ENCODE measurements at regions not wholly inside any gene's neighbourhood (a gene's known extent, or its start where the extent isn't known, plus 50 kb on each side); places are given as distances from the start of the nearest gene placed in this dataset.
"Not testable (repeated sequence)": the region's sequence is repeated elsewhere in the genome, so short reads cannot be mapped to it uniquely, and the experiment has no call there.

DNA sequence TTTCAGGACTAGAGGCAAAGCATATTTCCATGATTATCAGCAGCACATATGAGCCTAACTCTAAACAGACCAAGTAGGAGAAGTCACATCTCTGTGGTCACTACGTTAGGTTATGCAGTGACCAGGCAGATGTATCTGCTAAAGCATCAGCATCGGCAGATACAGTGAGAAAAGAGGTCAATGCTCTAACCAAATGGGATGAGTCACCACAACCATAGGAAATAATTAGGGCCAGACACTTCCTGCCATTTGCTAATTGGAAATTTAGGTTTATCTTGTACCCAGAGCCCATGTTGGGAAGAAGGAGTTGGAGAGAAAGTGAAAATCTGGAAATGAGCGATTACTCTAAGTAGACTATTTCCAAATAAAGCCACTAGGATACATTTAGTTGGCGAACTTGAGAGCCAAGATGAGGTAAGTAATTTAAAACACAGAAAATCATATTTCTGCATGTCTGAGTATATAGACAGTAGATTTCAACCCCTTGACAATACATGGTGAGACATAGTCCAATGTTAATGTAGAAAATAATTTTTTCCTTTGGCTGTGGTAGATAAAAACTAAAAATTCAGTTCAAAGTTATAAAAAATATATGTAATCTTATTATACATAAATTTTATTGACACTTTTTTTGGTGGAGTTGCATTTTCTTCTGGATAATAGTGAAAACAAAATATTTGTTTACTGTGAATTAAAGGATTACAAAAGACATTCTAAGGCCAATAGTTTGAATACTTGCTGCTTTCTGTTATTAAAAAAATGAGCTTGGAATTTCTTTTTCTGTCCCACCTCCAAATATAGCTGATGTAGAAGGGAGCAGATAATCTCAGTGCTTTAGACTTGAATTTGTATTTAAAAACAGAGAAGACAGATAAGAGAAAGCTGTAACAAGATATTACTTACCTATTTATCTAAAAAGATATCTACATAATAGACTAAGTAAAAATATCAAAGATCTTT is 104.4 kb upstream of the CSNK1A1L start:
- DNase-seq, result no peak

GRCh38 chr13:37207691-37208451 is 102.4 kb upstream of the CSNK1A1L start:
- DNase-seq, result no peak

GRCh38 chr13:37202264-37202663 is 96.8 kb upstream of the CSNK1A1L start:
- DNase-seq, result no peak

- no peak for DNase-seq
Observed at GRCh38 chr13:37201081-37201480, 95.6 kb upstream of the CSNK1A1L start.

DNA sequence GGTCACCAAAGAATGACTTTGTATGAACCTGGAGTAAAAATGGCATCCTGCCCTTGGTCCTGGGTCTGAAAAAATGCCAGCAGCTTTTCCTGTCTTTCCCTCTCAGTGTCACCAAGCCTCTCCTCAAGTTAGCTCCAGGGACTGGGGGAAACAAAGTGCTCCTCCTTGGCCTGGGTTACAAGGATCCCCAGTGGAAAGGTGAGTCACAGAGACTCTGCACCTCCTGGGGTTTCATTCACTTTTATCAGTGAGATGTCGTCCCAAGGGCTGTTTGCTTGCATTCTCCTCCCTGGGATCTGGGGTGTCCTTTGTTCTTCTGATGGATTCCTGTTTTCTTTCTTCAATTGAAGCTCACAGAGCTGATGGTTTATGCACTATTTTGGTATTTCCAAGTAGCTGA is 93.2 kb upstream of the CSNK1A1L start:
- DNase-seq, result no peak

DNA sequence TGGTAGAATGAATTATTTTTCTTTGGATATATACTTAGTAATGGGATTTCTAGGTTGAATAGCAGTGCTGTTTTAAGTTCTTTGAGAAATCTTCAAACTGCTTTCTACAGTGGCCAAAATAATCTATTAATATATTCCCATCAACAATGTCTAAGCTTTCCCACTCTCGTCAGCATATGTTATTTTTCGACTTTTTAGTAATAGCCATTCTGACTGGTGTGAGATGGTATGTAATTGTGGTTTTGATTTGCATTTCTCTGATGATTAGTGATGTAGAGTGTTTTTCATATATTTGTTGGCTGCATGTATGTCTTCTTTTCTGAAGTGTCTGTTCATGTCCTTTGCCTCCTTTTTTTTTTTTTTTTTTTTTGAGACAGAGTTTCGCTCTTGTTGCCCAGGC is 90.2 kb upstream of the CSNK1A1L start:
- DNase-seq, result no peak

GRCh38 chr13:37194428-37194861 is 89.0 kb upstream of the CSNK1A1L start:
- peak; percentile 42 for DNase-seq

DNA sequence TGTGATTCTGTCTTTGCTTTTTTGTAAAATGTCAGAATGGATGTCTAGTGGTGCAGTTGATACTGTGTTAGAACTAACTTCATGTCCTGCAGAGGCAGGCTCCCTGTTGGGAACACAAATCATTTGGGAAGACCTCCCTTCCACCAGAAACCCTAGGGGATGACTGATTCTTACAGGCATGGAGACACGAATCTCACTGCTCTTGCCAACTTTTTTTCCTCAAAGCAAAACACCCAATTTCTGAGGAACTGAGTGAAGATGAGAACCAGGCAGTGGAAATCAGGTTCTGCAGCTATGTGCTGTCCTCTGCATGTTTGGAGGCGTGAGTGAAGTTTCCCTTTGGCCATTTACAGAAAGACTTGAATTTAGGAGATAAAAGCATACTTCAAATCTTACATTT is 87.5 kb upstream of the CSNK1A1L start:
- DNase-seq, result no peak

GRCh38 chr13:37187621-37188020 is 82.2 kb upstream of the CSNK1A1L start:
- DNase-seq, result no peak

DNA sequence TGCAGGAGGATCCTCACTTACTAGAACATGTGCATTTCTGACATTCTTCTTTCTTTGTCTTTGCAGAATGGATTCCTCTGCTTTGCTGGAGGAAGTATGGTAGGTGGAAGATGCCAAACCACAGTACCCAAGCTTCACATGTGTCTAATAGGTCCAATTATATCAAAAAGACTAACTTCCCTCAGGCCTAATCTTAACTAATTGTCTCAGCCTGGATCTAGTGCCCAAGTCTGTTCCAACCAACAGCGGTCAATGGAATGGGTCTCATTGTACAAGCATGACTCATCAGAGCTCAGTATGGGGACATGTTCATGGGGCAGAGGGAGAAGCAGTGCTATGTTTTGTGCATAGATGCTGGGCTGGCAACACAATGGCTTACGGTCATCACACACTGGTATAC is 81.6 kb upstream of the CSNK1A1L start:
- no peak for DNase-seq

- no peak for DNase-seq
Observed at GRCh38 chr13:37181620-37182019, 76.2 kb upstream of the CSNK1A1L start.

- DNase-seq, result no peak
Observed at GRCh38 chr13:37179645-37180044, 74.2 kb upstream of the CSNK1A1L start.

DNA sequence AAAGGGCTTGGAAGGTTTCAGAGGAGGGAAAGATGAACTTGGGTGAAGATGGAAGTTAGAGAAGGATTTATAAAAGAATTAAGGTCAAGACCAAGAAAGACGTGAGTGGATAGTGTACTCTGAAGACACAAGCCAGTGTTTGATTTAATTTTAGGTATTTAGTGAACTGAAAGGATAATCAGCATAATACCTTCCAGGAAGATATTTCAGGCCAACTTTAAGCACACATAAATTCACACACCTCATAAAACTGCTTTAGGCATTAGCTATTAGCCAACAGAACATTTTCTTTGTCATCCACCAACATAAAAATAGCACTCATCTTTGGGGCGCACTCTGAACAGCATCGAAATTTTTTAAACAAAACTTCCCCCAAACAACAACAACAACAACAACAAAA is 71.7 kb upstream of the CSNK1A1L start:
- no peak for DNase-seq

GRCh38 chr13:37175996-37176395 is 70.5 kb upstream of the CSNK1A1L start:
- no peak for DNase-seq

- DNase-seq, result no peak
Observed at GRCh38 chr13:37173214-37173613, 67.8 kb upstream of the CSNK1A1L start.

- not testable (repeated sequence) for DNase-seq
Observed at GRCh38 chr13:37172226-37172625, 66.8 kb upstream of the CSNK1A1L start.

GRCh38 chr13:37168926-37169325 is 63.5 kb upstream of the CSNK1A1L start:
- DNase-seq, result no peak

- DNase-seq, result no peak
Observed at GRCh38 chr13:37168151-37168550, 62.7 kb upstream of the CSNK1A1L start.

- DNase-seq, result no peak
Observed at GRCh38 chr13:37164635-37165034, 59.2 kb upstream of the CSNK1A1L start.

- DNase-seq, result no peak
Observed at GRCh38 chr13:37163641-37164265, 58.3 kb upstream of the CSNK1A1L start.

GRCh38 chr13:37158481-37158880 is 53.0 kb upstream of the CSNK1A1L start:
- DNase-seq, result no peak

DNA sequence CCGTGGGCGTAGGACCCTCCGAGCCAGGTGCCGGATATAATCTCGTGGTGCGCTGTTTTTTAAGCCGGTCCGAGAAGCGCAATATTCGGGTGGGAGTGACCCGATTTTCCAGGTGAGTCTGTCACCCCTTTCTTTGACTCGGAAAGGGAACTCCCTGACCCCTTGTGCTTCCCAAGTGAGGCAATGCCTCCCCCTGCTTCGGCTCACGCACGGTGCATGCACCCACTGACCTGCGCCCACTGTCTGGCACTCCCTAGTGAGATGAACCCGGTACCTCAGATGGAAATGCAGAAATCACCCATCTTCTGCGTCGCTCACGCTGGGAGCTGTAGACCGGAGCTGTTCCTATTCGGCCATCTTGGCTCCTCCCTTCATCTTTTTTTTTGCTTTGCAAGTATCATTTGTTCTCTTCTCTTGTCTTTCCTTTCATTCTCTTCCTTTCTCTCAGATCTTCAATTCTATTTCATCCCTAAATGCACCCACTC is 50.2 kb upstream of the CSNK1A1L start:
- DNase-seq, result not testable (repeated sequence)
